ENCODE measurements at regions not wholly inside any gene's neighbourhood (a gene's known extent, or its start where the extent isn't known, plus 50 kb on each side); places are given as distances from the start of the nearest gene placed in this dataset.

DNA sequence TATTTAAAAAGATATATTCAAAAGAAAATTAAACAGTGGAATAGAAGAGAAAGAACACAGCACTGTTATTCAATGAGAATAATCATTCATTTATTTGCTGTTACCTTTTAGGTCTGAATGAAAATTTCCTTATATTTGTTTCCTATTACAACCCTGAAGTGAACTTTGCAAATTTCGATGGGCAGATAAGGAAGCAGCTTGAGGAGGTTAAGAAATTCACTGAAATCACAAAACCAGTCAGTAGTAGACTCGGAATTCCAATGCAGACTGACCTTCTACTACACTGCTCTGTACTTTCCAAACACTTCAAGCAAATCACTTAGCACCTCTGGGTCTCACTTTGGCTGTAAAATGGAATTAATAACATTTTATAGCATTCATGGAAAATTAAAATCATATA lies 172.0 kb upstream of the TP63 start:
- H3K9me3 ChIP-seq (ENCODE audit: control insufficient read depth, insufficient read depth, low read depth, low read length), result no peaks in the 10 kb centered on the region; the same call in 1 of the 2 replicates
- ChIA-PET POLR2A (no interaction called here), CTCF (interaction anchor here (0.6 kb wide), 1 partner anchor 327 kb away, joined by 5 read pairs; no protein-coding TSS in a partner anchor)
- in situ Hi-C loops (cut with HindIII; ENCODE audit: low pct_unique_long_range_greater_than_20kb, low sequenced_read_pairs), result no loop called here
- H3K27me3 ChIP-seq (ENCODE audit: control insufficient read depth, insufficient read depth, low read length), result no peaks in the 10 kb centered on the region
- H3K36me3 ChIP-seq (ENCODE audit: control insufficient read depth, insufficient read depth, low read length), result no peaks in the 10 kb centered on the region
- no peak overlapping the region for H3K27ac ChIP-seq (ENCODE audit: low read length)
- H3K4me1 ChIP-seq (ENCODE audit: control insufficient read depth, insufficient read depth, low read length), result no peaks in the 10 kb centered on the region
- ATAC-seq (no peak), DNase-seq (ENCODE audit: low read depth, low spot score) (no peak)
- H3K4me3 ChIP-seq (ENCODE audit: low read depth in 2 of 2, low read length in 2 of 2), result no peak overlapping the region
- TF ChIP-seq TCF7L2 (IDR thresholded peaks at IDR 0.05; ENCODE audit: low read depth, low read length) (no peak), SIN3A (IDR thresholded peaks at IDR 0.05; ENCODE audit: borderline replicate concordance, insufficient read depth, low read depth, low read length) (no peak), REST (IDR thresholded peaks at IDR 0.05; ENCODE audit: insufficient read depth in 1 of 2, low read depth in 2 of 2, low read length in 1 of 2) (no peak), POLR2AphosphoS5 (IDR thresholded peaks at IDR 0.05; ENCODE audit: low read depth, low read length) (no peak)
- TF ChIP-seq, protein P1, sequence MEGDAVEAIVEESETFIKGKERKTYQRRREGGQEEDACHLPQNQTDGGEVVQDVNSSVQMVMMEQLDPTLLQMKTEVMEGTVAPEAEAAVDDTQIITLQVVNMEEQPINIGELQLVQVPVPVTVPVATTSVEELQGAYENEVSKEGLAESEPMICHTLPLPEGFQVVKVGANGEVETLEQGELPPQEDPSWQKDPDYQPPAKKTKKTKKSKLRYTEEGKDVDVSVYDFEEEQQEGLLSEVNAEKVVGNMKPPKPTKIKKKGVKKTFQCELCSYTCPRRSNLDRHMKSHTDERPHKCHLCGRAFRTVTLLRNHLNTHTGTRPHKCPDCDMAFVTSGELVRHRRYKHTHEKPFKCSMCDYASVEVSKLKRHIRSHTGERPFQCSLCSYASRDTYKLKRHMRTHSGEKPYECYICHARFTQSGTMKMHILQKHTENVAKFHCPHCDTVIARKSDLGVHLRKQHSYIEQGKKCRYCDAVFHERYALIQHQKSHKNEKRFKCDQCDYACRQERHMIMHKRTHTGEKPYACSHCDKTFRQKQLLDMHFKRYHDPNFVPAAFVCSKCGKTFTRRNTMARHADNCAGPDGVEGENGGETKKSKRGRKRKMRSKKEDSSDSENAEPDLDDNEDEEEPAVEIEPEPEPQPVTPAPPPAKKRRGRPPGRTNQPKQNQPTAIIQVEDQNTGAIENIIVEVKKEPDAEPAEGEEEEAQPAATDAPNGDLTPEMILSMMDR (IDR thresholded peaks at IDR 0.05), result no peak
- BruUV-seq (replicated peaks), result no TSS peak
- intact Hi-C loops (cut with micrococcal nuclease; ENCODE audit: unreplicated experiment), result no loop called here

GRCh38 chr3:189460511-189460910 lies 170.7 kb upstream of the TP63 start:
- no peaks in the 10 kb centered on the region for H3K27me3 ChIP-seq (ENCODE audit: control insufficient read depth, insufficient read depth, low read length)
- TF ChIP-seq TCF7L2 (IDR thresholded peaks at IDR 0.05; ENCODE audit: low read depth, low read length) (no peak), SIN3A (IDR thresholded peaks at IDR 0.05; ENCODE audit: borderline replicate concordance, insufficient read depth, low read depth, low read length) (no peak), POLR2AphosphoS5 (IDR thresholded peaks at IDR 0.05; ENCODE audit: low read depth, low read length) (no peak), REST (IDR thresholded peaks at IDR 0.05; ENCODE audit: insufficient read depth in 1 of 2, low read depth in 2 of 2, low read length in 1 of 2) (no peak)
- TF ChIP-seq, protein P1 (IDR thresholded peaks at IDR 0.05), result no peak
- in situ Hi-C loops (cut with HindIII; ENCODE audit: low pct_unique_long_range_greater_than_20kb, low sequenced_read_pairs), result no loop called here
- H3K9me3 ChIP-seq (ENCODE audit: control insufficient read depth, insufficient read depth, low read depth, low read length), result no peaks in the 10 kb centered on the region; the same call in 1 of the 2 replicates
- intact Hi-C loops (cut with micrococcal nuclease; ENCODE audit: unreplicated experiment), result no loop called here
- ChIA-PET POLR2A (no interaction called here), CTCF (no interaction called here)
- no TSS peak for BruUV-seq (replicated peaks)
- no peak for ATAC-seq
- H3K4me3 ChIP-seq (ENCODE audit: low read depth in 2 of 2, low read length in 2 of 2), result no peak overlapping the region
- H3K36me3 ChIP-seq (ENCODE audit: control insufficient read depth, insufficient read depth, low read length), result no peaks in the 10 kb centered on the region
- H3K27ac ChIP-seq (ENCODE audit: low read length), result no peak overlapping the region
- H3K4me1 ChIP-seq (ENCODE audit: control insufficient read depth, insufficient read depth, low read length), result no peaks in the 10 kb centered on the region
- no peak for DNase-seq (ENCODE audit: low read depth, low spot score)
